DND-41 (cell line): ENCODE measurements at regions not wholly inside any gene's neighbourhood (a gene's known extent, or its start where the extent isn't known, plus 50 kb on each side); places are given as distances from the start of the nearest gene placed in this dataset.

Experiments used
- ATAC-seq: fragments of 200-7000 bp; cut with Tn5 transposase; 3 replicates; pipeline ENCODE4 v1.9.1; 2021; ENCODE audit warnings: low read depth; ENCODE audit not compliant: insufficient read depth
- DNase-seq: peaks from one replicate; pipeline ENCODE4 v3.0.0-alpha.2; 2020
- H2AFZ ChIP-seq: 2 replicates; pipeline ENCODE4 v1.6.0; 2012; ENCODE audit warnings: low read depth, low read length
- H3K27ac ChIP-seq: 2 replicates; pipeline ENCODE4 v1.5.1; 2012; ENCODE audit warnings: low read length, inconsistent platforms
- H3K27me3 ChIP-seq: fragments of 200-600 bp; sonication (generic); 2 replicates; pipeline ENCODE4 v1.6.0; 2012; ENCODE audit warnings: low read length, mild to moderate bottlenecking, inconsistent platforms; ENCODE audit not compliant: insufficient read depth, poor library complexity
- H3K36me3 ChIP-seq: 2 replicates; pipeline ENCODE4 v1.5.1; 2012; ENCODE audit warnings: low read length, inconsistent platforms; ENCODE audit not compliant: insufficient read depth
- H3K4me1 ChIP-seq: 2 replicates; pipeline ENCODE4 v1.5.1; 2012; ENCODE audit warnings: mild to moderate bottlenecking, low read length; ENCODE audit not compliant: insufficient read depth
- H3K4me2 ChIP-seq: 2 replicates; pipeline ENCODE4 v1.6.0; 2012; ENCODE audit warnings: mild to moderate bottlenecking, moderate library complexity, low read length, inconsistent platforms; ENCODE audit not compliant: insufficient read depth
- H3K4me3 ChIP-seq, 2 experiments: fragments of 200-600 bp in 1 of 2; shearing (Covaris generic) in 1 of 2; 2 replicates each; pipeline ENCODE4 v1.5.1; 2012 to 2016; ENCODE audit warnings: inconsistent platforms in 2 of 2, low read length in 2 of 2, mild to moderate bottlenecking in 2 of 2, low read depth in 1 of 2, moderate library complexity in 1 of 2
- H3K79me2 ChIP-seq: 2 replicates; pipeline ENCODE4 v1.6.0; 2012; ENCODE audit warnings: low read length, inconsistent platforms; ENCODE audit not compliant: insufficient read depth
- H3K9ac ChIP-seq: 2 replicates; pipeline ENCODE4 v1.6.0; 2012; ENCODE audit warnings: low read depth, mild to moderate bottlenecking, inconsistent platforms, low read length, moderate library complexity
- H3K9me3 ChIP-seq: 2 replicates; pipeline ENCODE4 v1.5.1; 2012; ENCODE audit warnings: low read length, moderate library complexity, mild to moderate bottlenecking, inconsistent platforms; ENCODE audit not compliant: insufficient read depth, severe bottlenecking
- H4K20me1 ChIP-seq: 2 replicates; pipeline ENCODE4 v1.6.0; 2012; ENCODE audit warnings: low read length; ENCODE audit not compliant: insufficient read depth
- CTCF ChIP-seq: IDR thresholded peaks from 2 replicates; pipeline ENCODE4 v1.5.1; 2012; ENCODE audit warnings: borderline replicate concordance, low read length, moderate library complexity, mild to moderate bottlenecking; ENCODE audit not compliant: poor library complexity, severe bottlenecking; ENCODE audit errors: extremely low read depth
- EZH2 ChIP-seq: IDR thresholded peaks from 3 replicates; pipeline ENCODE4 v1.6.1; 2012; ENCODE audit warnings: borderline replicate concordance, low read depth, mild to moderate bottlenecking, moderate library complexity, low read length, inconsistent platforms; ENCODE audit not compliant: severe bottlenecking

DNA sequence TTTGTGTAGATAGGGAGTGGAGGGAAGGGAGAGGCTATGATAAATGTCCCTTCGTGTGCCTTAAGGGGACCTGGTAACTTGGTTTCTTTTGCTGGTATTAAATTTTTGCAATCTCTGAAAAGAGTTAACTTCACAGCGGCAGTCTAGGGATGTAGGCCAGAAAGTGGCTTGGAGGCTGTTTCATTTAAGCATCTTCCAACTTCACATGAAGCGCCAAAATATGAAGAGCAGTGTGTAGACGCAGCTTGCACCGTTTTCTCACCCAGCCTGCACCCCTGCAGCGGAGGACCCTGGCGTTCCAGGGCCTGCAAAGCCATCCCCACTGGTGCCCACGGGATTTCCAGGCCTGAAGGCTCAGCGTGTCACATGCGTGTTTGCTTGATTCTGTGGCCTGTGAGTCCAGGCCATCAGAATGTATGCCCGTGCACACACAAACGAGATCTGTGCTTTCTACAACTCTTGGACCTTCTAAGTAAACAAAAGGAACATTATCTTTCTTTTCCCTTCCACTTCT is 87.2 kb upstream of the EPB41L3 start:
- no peaks in the 10 kb centered on the region for H3K27me3 ChIP-seq
- DNase-seq: no peak

GRCh38 chr18:5630057-5630899 is 86.5 kb upstream of the EPB41L3 start:
- ATAC-seq (no peak), DNase-seq (no peak)
- no peak overlapping the region for H2AFZ ChIP-seq
- H3K79me2 ChIP-seq: no peaks in the 10 kb centered on the region
- no peaks in the 10 kb centered on the region for H4K20me1 ChIP-seq
- H3K27ac ChIP-seq: no peak overlapping the region
- H3K4me3 ChIP-seq: no peak overlapping the region
- no peaks in the 10 kb centered on the region for H3K4me1 ChIP-seq
- H3K9me3 ChIP-seq: peaks cover 10% of the 10 kb centered on the region
- no peaks in the 10 kb centered on the region for H3K27me3 ChIP-seq
- no peak overlapping the region for H3K4me2 ChIP-seq
- H3K9ac ChIP-seq: no peak overlapping the region
- no peaks in the 10 kb centered on the region for H3K36me3 ChIP-seq
- TF ChIP-seq EZH2 (no peak), CTCF (no peak)

More for the DNA sequence above, 87.2 kb upstream of the EPB41L3 start:
- no peak overlapping the region for H3K9ac ChIP-seq
- H3K36me3 ChIP-seq: no peaks in the 10 kb centered on the region
- peaks cover 10% of the 10 kb centered on the region for H3K9me3 ChIP-seq
- no peaks in the 10 kb centered on the region for H3K79me2 ChIP-seq
- H3K27ac ChIP-seq: no peak overlapping the region
- no peak for ATAC-seq
- TF ChIP-seq CTCF (no peak), EZH2 (no peak)
- no peak overlapping the region for H3K4me3 ChIP-seq
- H4K20me1 ChIP-seq: no peaks in the 10 kb centered on the region
- no peak overlapping the region for H3K4me2 ChIP-seq
- no peak overlapping the region for H2AFZ ChIP-seq
- H3K4me1 ChIP-seq: no peaks in the 10 kb centered on the region

GRCh38 chr18:5628512-5629255 is 84.9 kb upstream of the EPB41L3 start:
- no peak overlapping the region for H3K9ac ChIP-seq

More at GRCh38 chr18:5628512-5629255, 84.9 kb upstream of the EPB41L3 start:
- H3K27me3 ChIP-seq: no peaks in the 10 kb centered on the region
- DNase-seq (no peak), ATAC-seq (no peak)
- no peak overlapping the region for H2AFZ ChIP-seq
- no peaks in the 10 kb centered on the region for H4K20me1 ChIP-seq
- no peak overlapping the region for H3K27ac ChIP-seq
- no peak for TF ChIP-seq CTCF
- no peak for TF ChIP-seq EZH2
- H3K9me3 ChIP-seq: peaks cover 10% of the 10 kb centered on the region
- no peak overlapping the region for H3K4me3 ChIP-seq
- no peaks in the 10 kb centered on the region for H3K36me3 ChIP-seq
- H3K4me2 ChIP-seq: no peak overlapping the region
- H3K4me1 ChIP-seq: no peaks in the 10 kb centered on the region
- no peaks in the 10 kb centered on the region for H3K79me2 ChIP-seq
